GM21737 (cell line): ENCODE measurements at regions not wholly inside any gene's neighbourhood (a gene's known extent, or its start where the extent isn't known, plus 50 kb on each side); places are given as distances from the start of the nearest gene placed in this dataset.
"Not testable (repeated sequence)": the region's sequence is repeated elsewhere in the genome, so short reads cannot be mapped to it uniquely, and the experiment has no call there.

Source experiments
- ATAC-seq: cut with Tn5 transposase; IDR thresholded peaks from one replicate; pipeline ENCODE4 v1.9.1; 2021; ENCODE audit warnings: mild to moderate bottlenecking, moderate library complexity; ENCODE audit not compliant: unreplicated experiment

DNA sequence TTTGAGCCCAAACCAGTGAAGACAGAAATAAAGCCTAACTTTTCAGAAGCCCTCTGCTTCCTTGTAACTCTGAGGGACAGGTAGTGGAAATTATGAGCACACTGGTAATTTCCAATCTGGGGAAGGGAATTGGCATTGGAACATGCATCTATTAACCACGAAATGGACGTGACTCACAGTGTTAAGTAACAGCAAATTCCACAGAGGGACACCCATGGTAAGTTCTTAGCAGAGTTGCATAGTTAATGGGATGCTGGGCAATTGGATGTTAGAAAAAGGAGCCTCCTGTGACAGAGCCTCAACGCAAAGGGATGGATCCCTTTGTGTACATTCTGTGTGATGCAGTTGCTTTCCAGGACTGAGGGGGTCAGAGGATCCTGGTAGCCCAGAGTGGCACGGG, 168.6 kb downstream of the SEMA6D start:
- ATAC-seq: no peak

DNA sequence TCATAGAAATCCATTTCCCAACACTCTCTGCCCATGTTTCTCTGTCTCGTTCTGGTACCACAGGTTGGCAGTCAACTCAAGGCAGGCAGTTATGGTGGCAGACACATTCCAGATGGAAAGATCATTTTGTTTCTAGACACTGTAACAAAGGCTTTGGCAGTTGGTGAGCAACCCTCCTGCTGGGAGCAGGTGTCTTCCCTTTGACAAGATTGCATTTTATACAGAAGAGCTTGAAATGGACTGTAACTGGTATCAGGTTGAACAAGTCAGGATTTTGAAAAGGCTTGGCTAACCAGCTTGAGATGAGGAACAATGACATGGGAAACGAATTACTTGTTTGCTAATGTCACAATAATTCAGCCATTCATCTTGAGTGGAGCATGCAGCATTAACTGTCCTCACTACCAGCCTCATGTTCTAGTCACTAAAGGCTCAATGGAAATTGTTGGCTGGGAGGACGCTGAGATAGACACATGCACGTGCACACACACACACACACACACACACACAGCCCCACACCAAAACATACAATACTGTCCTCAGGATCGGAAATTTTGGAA, 170.0 kb downstream of the SEMA6D start:
- no peak for ATAC-seq

DNA sequence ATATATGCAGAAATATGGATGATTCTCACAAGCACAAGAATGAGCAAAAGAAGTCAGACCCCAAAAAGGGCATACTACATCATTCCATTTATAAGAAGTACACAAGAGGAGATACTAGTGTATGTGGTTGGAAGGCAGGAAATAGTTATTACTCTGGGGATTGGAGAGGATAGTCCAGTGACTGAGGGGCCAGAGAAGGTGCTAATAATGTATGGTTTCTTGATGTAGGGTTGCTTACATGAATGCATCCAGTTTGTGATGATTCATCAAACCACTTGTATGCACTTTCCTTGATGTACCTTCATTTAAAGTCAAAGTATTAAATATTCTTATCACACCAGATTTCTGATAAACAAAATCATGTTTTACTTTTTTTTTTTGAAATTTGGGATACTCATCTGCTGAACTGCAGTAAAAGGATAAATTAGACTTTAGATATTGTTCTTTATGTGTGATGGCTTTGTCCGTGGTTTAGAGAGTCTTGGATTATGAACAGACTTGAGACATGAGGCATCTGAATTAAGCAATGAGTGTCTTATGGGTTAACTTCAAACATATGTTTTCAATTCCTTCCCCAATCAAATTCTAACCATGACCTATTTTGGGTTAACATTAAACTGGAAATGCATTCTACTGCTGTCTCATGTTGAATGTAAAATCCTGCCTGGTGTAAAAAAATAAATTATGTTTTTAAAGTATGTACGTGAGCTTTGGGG, 171.2 kb downstream of the SEMA6D start:
- ATAC-seq: no peak

- ATAC-seq: no peak
Measured at GRCh38 chr15:47890397-47891150, 173.3 kb downstream of the SEMA6D start.

GRCh38 chr15:47897525-47897924, 180.2 kb downstream of the SEMA6D start:
- no peak for ATAC-seq

GRCh38 chr15:47900751-47901150, 183.4 kb downstream of the SEMA6D start:
- no peak for ATAC-seq

DNA sequence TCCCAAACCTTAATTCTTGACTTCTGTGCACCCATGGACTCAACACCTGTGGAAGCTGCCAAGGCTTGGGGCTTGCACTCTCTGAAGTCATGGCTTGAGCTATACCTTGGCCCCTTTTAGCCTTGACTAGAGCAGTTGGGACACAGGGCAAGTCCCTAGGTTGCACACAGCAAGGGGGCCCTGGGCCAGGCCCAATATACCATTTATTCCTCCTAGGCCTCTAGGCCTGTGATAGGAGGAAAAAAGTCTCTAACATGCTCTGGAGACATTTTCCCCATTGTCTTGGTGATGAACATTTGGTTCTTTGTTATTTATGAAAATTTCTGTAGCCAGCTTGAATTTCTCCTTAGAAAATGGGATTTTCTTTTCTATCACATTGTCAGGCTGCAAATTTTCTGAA, 186.1 kb downstream of the SEMA6D start:
- no peak for ATAC-seq

GRCh38 chr15:47908486-47908885, 191.2 kb downstream of the SEMA6D start:
- ATAC-seq: no peak

- ATAC-seq: no peak
Measured at GRCh38 chr15:47908950-47909670, 191.8 kb downstream of the SEMA6D start.

DNA sequence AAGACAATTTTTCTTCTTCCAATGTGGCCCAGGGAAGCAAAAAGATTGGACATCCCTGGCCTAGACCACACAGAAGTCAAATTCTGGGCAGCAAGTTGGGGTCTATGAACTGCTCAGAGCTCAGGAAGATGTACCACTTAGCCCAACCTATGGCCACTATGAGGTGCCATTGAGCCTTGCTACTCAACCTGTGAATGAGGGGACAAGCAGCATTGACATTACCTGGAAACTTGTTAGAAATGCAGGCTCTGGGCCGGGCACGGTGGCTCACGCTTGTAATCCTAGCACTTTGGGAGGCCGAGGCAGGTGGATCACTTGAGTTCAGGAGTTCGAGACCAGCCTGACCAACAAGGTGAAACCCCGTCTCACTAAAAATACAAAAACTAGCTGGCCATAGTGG, 195.6 kb downstream of the SEMA6D start:
- ATAC-seq: not testable (repeated sequence)

GRCh38 chr15:47917881-47918280, 200.6 kb downstream of the SEMA6D start:
- ATAC-seq: no peak

- no peak for ATAC-seq
Measured at GRCh38 chr15:47918877-47919276, 201.6 kb downstream of the SEMA6D start.

GRCh38 chr15:47924381-47924780, 196.4 kb upstream of the SLC24A5 start:
- no peak for ATAC-seq

GRCh38 chr15:47929138-47929803, 191.5 kb upstream of the SLC24A5 start:
- ATAC-seq: no peak

DNA sequence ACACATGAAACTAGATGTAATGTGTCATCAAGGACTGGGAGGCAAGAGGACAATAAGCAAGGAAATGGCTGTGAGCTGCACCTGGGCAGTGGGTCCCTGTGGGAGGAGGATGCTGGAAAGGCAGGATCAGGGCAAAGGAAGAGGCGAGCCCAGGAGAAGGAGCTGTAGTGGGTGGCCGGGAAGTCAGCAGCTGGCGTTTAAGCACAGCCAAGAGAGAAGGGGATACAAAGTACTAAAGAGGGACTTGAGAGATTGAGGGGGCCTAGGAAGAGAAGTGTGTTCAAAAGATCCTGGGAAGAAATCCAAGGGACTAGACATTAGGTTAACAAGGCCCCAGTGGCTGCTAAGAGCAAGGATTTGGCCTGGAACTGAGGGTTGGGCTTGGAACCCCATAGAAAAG, 188.5 kb upstream of the SLC24A5 start:
- ATAC-seq: no peak

DNA sequence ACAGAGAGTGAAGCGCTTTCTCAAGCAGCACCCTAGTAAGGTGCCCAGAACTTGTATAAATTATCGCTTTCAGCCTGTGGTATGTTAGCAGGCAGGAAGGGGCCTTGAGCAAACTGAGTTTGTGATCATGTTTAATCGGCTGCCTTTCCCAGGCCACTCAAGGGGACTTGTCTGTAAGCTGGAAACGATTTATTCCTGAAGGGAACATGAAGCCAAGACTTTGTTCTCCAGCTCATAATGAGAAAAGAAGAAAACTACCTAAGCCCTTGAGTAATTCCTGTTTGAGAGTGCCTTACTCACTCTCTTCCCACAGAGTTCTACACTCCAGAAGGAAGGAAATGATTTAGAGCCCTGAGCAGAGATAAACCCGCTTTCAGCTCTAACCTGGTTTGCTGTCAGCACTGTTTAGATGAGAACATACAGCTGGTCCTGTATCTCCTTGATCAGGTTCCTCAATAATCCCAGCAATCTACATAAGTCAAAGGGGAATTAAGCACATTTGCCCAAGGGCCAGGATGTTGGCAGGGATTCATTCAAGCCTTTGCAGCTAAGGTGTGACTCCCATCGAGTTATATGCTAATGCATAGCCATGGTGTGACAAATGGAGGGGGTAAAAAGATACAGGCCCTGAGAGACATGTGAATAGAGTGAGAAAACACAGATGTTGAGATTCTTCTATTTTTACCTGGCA, 187.7 kb upstream of the SLC24A5 start:
- ATAC-seq: no peak

- no peak for ATAC-seq
Measured at GRCh38 chr15:47933865-47934264, 186.9 kb upstream of the SLC24A5 start.

GRCh38 chr15:47934342-47934741, 186.4 kb upstream of the SLC24A5 start:
- ATAC-seq: no peak

DNA sequence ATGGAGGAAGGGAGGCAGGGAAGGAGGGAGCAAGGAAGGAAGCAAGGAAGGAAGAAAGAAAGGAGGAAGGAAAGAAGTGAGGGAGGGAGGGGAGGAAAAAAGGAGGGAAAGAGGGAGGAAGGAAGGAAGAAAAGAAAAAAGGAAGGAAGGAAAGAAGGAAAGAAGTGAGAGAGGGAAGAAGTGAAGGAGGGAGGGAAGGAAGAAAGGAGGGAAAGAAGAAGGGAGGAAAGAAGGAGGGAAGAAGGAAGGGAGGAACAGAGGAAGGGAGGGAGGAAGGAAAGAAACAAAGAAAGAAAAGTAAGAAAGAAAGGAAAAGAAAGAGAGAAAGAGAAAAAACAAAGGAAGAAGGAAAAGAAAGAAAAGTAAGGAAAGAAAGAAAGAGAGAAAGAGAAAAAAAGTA, 183.0 kb upstream of the SLC24A5 start:
- ATAC-seq: no peak

- ATAC-seq: no peak
Measured at GRCh38 chr15:47944637-47945288, 176.0 kb upstream of the SLC24A5 start.
